ENCODE measurements at regions not wholly inside any gene's neighbourhood (a gene's known extent, or its start where the extent isn't known, plus 50 kb on each side); places are given as distances from the start of the nearest gene placed in this dataset.

DNA sequence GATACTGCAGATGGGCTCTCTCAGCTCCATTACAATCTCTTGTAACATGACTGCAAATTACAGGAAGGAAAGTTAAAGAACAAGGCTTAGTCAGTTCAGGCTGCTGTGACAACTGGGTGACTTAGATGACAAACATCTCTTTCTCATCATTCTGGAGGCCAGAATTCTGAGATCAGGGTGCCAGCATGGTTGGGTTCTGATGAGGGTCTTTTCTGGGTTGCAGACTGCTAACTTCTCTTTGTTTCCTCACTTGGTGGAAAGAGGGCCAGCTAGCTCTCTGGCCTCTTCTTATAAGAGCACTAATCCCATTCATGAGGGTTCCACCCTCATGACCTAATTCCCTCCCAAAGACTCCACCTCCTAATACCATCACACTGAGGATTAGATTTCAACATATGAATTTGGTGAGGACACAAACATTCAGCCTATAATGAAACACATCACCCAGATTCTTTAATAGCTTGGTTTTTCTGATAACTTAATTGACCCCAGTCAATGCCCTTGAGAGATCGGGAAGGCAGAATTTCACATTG is 73.6 kb upstream of the MAMDC2 start:
- H3K4me3 ChIP-seq (ENCODE audit: low read length): no peak overlapping the region
- Mint-ChIP-seq H3K4me3 (no peak overlapping the region), H3K27me3 (peaks cover 11% of the 10 kb centered on the region), H3K27ac (no peak overlapping the region), H3K36me3 (ENCODE audit: low read depth) (no peaks in the 10 kb centered on the region), H3K4me1 (ENCODE audit: low read depth) (no peaks in the 10 kb centered on the region), H3K9me3 (no peaks in the 10 kb centered on the region)
- DNase-seq: no peak
- H3K27ac ChIP-seq (ENCODE audit: low read depth in 1 of 2, low read length in 2 of 2): no peak overlapping the region
- H3K27me3 ChIP-seq (ENCODE audit: control insufficient read depth in 1 of 2, insufficient read depth in 2 of 2, low read length in 2 of 2): peaks cover 0 to 3% of the 10 kb centered on the region in 2 experiments
- POLR2A ChIA-PET: no interaction called here
- no peaks in the 10 kb centered on the region for H3K36me3 ChIP-seq (ENCODE audit: insufficient read depth, low read length)
- ATAC-seq (ENCODE audit: poor library complexity): no peak
- no peaks in the 10 kb centered on the region for H3K9me3 ChIP-seq (ENCODE audit: control insufficient read depth in 1 of 2, insufficient read depth in 1 of 2, low read length in 2 of 2)
- H3K4me1 ChIP-seq (ENCODE audit: insufficient read depth, low read length): no peaks in the 10 kb centered on the region
- intact Hi-C loops (cut with DNase I, micrococcal nuclease): loop anchor here in 1 of 2 experiments (2.0 to 5.0 kb wide), 2 partner anchors 141 to 632 kb away; no protein-coding TSS in a partner anchor
- CTCF ChIA-PET: no interaction called here
- TF ChIP-seq, protein P1, sequence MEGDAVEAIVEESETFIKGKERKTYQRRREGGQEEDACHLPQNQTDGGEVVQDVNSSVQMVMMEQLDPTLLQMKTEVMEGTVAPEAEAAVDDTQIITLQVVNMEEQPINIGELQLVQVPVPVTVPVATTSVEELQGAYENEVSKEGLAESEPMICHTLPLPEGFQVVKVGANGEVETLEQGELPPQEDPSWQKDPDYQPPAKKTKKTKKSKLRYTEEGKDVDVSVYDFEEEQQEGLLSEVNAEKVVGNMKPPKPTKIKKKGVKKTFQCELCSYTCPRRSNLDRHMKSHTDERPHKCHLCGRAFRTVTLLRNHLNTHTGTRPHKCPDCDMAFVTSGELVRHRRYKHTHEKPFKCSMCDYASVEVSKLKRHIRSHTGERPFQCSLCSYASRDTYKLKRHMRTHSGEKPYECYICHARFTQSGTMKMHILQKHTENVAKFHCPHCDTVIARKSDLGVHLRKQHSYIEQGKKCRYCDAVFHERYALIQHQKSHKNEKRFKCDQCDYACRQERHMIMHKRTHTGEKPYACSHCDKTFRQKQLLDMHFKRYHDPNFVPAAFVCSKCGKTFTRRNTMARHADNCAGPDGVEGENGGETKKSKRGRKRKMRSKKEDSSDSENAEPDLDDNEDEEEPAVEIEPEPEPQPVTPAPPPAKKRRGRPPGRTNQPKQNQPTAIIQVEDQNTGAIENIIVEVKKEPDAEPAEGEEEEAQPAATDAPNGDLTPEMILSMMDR (IDR thresholded peaks at IDR 0.05): no peak

DNA sequence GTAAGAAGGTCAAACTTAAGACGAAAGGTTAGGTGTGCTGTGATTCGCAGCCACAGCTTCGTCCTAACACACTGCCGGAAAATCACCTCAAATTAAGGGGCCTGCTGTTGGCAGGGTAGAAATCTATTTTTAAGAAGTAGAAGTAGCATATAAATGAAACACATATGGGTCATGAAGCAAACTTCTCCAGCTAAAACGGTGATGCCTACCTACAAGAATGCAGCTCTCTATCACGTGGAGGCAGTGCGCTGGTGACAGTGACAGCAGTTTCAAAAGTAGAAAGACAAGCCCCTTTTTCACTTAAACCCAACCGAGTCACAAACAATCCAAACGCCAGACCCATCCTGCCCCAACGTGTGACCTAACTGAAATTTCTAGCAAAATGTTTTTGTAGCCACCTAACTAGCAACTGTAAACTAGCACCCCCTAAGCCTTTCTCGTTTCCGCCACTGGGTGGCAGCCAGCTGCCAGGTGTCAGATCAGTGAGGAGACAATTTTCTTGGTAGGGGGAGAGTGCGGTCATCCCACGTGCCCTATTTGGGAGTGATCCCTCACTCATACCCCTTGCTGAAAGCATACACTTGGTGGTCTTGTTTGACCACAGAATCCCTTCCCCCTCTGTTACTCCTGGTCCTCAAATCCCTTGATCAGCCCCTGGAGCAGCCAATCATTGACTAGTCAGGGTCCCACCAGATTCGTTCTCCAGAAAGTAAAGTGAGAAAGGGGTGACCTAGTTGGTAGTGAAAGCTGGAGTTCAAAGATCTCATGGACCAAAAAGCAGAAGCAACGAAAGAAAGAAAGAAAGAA is 71.8 kb upstream of the MAMDC2 start:
- TF ChIP-seq, protein P1 (IDR thresholded peaks at IDR 0.05): peak; percentile 55
- Histone ChIP-seq H3K4me3 (ENCODE audit: low read length) (no peak overlapping the region), H3K36me3 (ENCODE audit: insufficient read depth, low read length) (no peaks in the 10 kb centered on the region), H3K27ac (ENCODE audit: low read depth in 1 of 2, low read length in 2 of 2) (no peak overlapping the region), H3K27me3 (ENCODE audit: control insufficient read depth in 1 of 2, insufficient read depth in 2 of 2, low read length in 2 of 2) (no peaks in the 10 kb centered on the region), H3K4me1 (ENCODE audit: insufficient read depth, low read length) (no peaks in the 10 kb centered on the region), H3K9me3 (ENCODE audit: control insufficient read depth in 1 of 2, insufficient read depth in 1 of 2, low read length in 2 of 2) (no peaks in the 10 kb centered on the region)
- intact Hi-C loops (cut with DNase I, micrococcal nuclease): loop anchor here in 1 of 2 experiments (2.0 to 5.0 kb wide), 2 partner anchors 139 to 630 kb away; no protein-coding TSS in a partner anchor
- peak; percentile 1 to 59 (median 22) for DNase-seq
- no peak overlapping the region for H3K27ac Mint-ChIP-seq
- no peak overlapping the region for H3K4me3 Mint-ChIP-seq
- peaks cover 12% of the 10 kb centered on the region for H3K27me3 Mint-ChIP-seq
- ATAC-seq (ENCODE audit: poor library complexity): no peak
- CTCF ChIA-PET: interaction anchor here (1.2 kb wide), 1 partner anchor 630 kb away, joined by 4 read pairs; no protein-coding TSS in a partner anchor
- no peaks in the 10 kb centered on the region for H3K4me1 Mint-ChIP-seq (ENCODE audit: low read depth)
- H3K9me3 Mint-ChIP-seq: no peaks in the 10 kb centered on the region
- no peaks in the 10 kb centered on the region for H3K36me3 Mint-ChIP-seq (ENCODE audit: low read depth)
- POLR2A ChIA-PET: no interaction called here

DNA sequence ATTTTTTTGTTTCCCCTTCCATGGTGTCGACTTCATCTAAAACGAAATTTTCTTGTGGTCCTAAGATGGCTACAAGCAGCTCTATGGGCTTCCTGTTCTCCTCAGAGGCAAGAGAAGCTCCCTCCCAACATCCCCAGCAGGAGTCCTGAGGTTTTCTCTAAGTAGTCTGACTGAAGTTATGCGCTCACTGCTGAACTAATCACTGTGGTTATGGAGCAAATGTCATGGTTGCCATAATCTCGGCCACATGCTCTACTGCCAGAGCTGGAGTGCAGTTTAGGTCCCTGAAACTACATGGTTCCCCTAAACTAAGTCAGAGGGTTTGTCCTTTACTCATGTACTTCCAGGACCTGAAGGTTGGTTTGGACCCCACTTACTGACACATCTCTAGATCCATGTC is 68.0 kb upstream of the MAMDC2 start:
- CTCF ChIA-PET: no interaction called here
- Mint-ChIP-seq H3K27me3 (peaks cover 21% of the 10 kb centered on the region), H3K36me3 (ENCODE audit: low read depth) (no peaks in the 10 kb centered on the region), H3K27ac (no peak overlapping the region), H3K4me3 (no peak overlapping the region), H3K9me3 (no peaks in the 10 kb centered on the region), H3K4me1 (ENCODE audit: low read depth) (no peaks in the 10 kb centered on the region)
- H3K27me3 ChIP-seq (ENCODE audit: control insufficient read depth in 1 of 2, insufficient read depth in 2 of 2, low read length in 2 of 2): no peaks in the 10 kb centered on the region
- POLR2A ChIA-PET: no interaction called here
- no peaks in the 10 kb centered on the region for H3K9me3 ChIP-seq (ENCODE audit: control insufficient read depth in 1 of 2, insufficient read depth in 1 of 2, low read length in 2 of 2)
- H3K36me3 ChIP-seq (ENCODE audit: insufficient read depth, low read length): no peaks in the 10 kb centered on the region
- intact Hi-C loops (cut with DNase I, micrococcal nuclease): no loop called here
- DNase-seq (no peak), ATAC-seq (ENCODE audit: poor library complexity) (no peak)
- TF ChIP-seq, protein P1 (IDR thresholded peaks at IDR 0.05): no peak
- no peak overlapping the region for H3K4me3 ChIP-seq (ENCODE audit: low read length)
- H3K4me1 ChIP-seq (ENCODE audit: insufficient read depth, low read length): no peaks in the 10 kb centered on the region
- H3K27ac ChIP-seq (ENCODE audit: low read depth in 1 of 2, low read length in 2 of 2): no peak overlapping the region

All from CD4-positive, alpha-beta T cell (primary cell).